GM23338 (cell line): ENCODE measurements at regions not wholly inside any gene's neighbourhood (a gene's known extent, or its start where the extent isn't known, plus 50 kb on each side); places are given as distances from the start of the nearest gene placed in this dataset.

Experiments
- ATAC-seq: fragments of 200-7000 bp; cut with Tn5 transposase; 3 replicates; pipeline ENCODE4 v1.9.1; 2020
- DNase-seq: peaks from one replicate; pipeline ENCODE4 v3.0.0-alpha.2; 2015; ENCODE audit warnings: low spot score
- H2AFZ ChIP-seq: fragments of 200-600 bp; sonication (generic); 2 replicates; pipeline ENCODE4 v1.8.0; 2016; ENCODE audit warnings: antibody characterized with exemption, mild to moderate bottlenecking, moderate library complexity
- H3F3A ChIP-seq: fragments of 200-600 bp; sonication (generic); replicated peaks from 2 replicates; pipeline ENCODE4 v1.8.0; 2017; ENCODE audit warnings: antibody characterized with exemption, mixed run types, low read depth
- H3K27ac ChIP-seq: fragments of 200-600 bp; sonication (generic); 2 replicates; pipeline ENCODE4 v1.6.1; 2016; ENCODE audit warnings: low read depth
- H3K27me3 ChIP-seq: fragments of 200-600 bp; sonication (generic); 2 replicates; pipeline ENCODE4 v1.8.0; 2016; ENCODE audit warnings: mild to moderate bottlenecking, mixed run types, moderate library complexity; ENCODE audit not compliant: insufficient read depth
- H3K36me3 ChIP-seq: fragments of 200-600 bp; sonication (generic); 2 replicates; pipeline ENCODE4 v1.8.0; 2016; ENCODE audit warnings: mild to moderate bottlenecking; ENCODE audit not compliant: insufficient read depth
- H3K4me1 ChIP-seq: fragments of 200-600 bp; sonication (generic); 2 replicates; pipeline ENCODE4 v1.8.0; 2016; ENCODE audit warnings: mild to moderate bottlenecking, moderate library complexity; ENCODE audit not compliant: insufficient read depth
- H3K4me2 ChIP-seq: fragments of 200-600 bp; sonication (generic); 2 replicates; pipeline ENCODE4 v1.7.1; 2017; ENCODE audit warnings: mixed run types
- H3K4me3 ChIP-seq: fragments of 200-600 bp; sonication (generic); 2 replicates; pipeline ENCODE4 v1.6.1; 2016; ENCODE audit warnings: mixed run types
- H3K79me2 ChIP-seq: fragments of 200-600 bp; sonication (generic); replicated peaks from 2 replicates; pipeline ENCODE4 v1.8.0; 2017; ENCODE audit warnings: mild to moderate bottlenecking; ENCODE audit not compliant: insufficient read depth
- H3K9me2 ChIP-seq: fragments of 200-600 bp; sonication (generic); 2 replicates; pipeline ENCODE4 v1.8.0; 2017; ENCODE audit not compliant: insufficient read depth
- H4K20me1 ChIP-seq: fragments of 200-600 bp; sonication (generic); replicated peaks from 2 replicates; pipeline ENCODE4 v1.8.0; 2017; ENCODE audit warnings: mild to moderate bottlenecking; ENCODE audit not compliant: insufficient read depth
- H3K27ac Mint-ChIP-seq: 2 replicates; pipeline ENCODE4 v1.8.0; 2020; ENCODE audit warnings: inconsistent platforms, mild to moderate bottlenecking, moderate library complexity, mixed read lengths
- H3K27me3 Mint-ChIP-seq: 3 replicates; pipeline ENCODE4 v1.8.0; 2022; ENCODE audit warnings: low read depth, mild to moderate bottlenecking, moderate library complexity, mixed read lengths, inconsistent platforms; ENCODE audit not compliant: insufficient read depth, poor library complexity
- H3K36me3 Mint-ChIP-seq: 3 replicates; pipeline ENCODE4 v1.8.0; 2021; ENCODE audit warnings: low read depth, mild to moderate bottlenecking, inconsistent platforms, moderate library complexity, mixed read lengths
- H3K4me1 Mint-ChIP-seq: 3 replicates; pipeline ENCODE4 v1.8.0; 2020; ENCODE audit warnings: mild to moderate bottlenecking, inconsistent platforms, mixed read lengths
- H3K4me3 Mint-ChIP-seq: 3 replicates; pipeline ENCODE4 v1.8.0; 2021; ENCODE audit warnings: moderate library complexity, mild to moderate bottlenecking, inconsistent platforms, mixed read lengths
- H3K9me3 Mint-ChIP-seq: 3 replicates; pipeline ENCODE4 v1.8.0; 2020; ENCODE audit warnings: moderate library complexity, mild to moderate bottlenecking, inconsistent platforms, mixed read lengths
- CREB1 ChIP-seq: fragments of 250-450 bp; sonication (Bioruptor Pico); IDR thresholded peaks from 2 replicates; pipeline ENCODE4 v1.5.0; 2020; ENCODE audit warnings: low read depth, mild to moderate bottlenecking, moderate library complexity
- EZH2 ChIP-seq: fragments of 200-600 bp; sonication (generic); IDR thresholded peaks from one replicate; pipeline ENCODE4 v1.8.0; 2017; ENCODE audit warnings: antibody characterized with exemption, mild to moderate bottlenecking, low read depth; ENCODE audit not compliant: unreplicated experiment
- EZH2phosphoT487 ChIP-seq: fragments of 200-600 bp; sonication (generic); IDR thresholded peaks from one replicate; pipeline ENCODE4 v1.8.1; 2018; ENCODE audit warnings: antibody characterized with exemption; ENCODE audit not compliant: unreplicated experiment
- JUNB ChIP-seq: IDR thresholded peaks from one replicate; pipeline ENCODE4 v1.6.1; 2016; ENCODE audit warnings: antibody characterized with exemption; ENCODE audit not compliant: unreplicated experiment
- POLR2AphosphoS5 ChIP-seq: IDR thresholded peaks from 2 replicates; pipeline ENCODE4 v1.6.1; 2016; ENCODE audit warnings: antibody characterized with exemption, low read depth
- STAT1 ChIP-seq: IDR thresholded peaks from one replicate; pipeline ENCODE4 v1.6.1; 2016; ENCODE audit warnings: antibody characterized with exemption; ENCODE audit not compliant: unreplicated experiment
- ZNF114 ChIP-seq: fragments of 250-450 bp; sonication (Bioruptor Pico); IDR thresholded peaks from 2 replicates; pipeline ENCODE4 v1.5.0; 2020; ENCODE audit warnings: mild to moderate bottlenecking, moderate library complexity
- TF ChIP-seq, protein P1 (sequence below): fragments of 250-450 bp; sonication (Bioruptor Pico); IDR thresholded peaks from 2 replicates; pipeline ENCODE4 v1.5.0; 2020; ENCODE audit warnings: mild to moderate bottlenecking, moderate library complexity

DNA sequence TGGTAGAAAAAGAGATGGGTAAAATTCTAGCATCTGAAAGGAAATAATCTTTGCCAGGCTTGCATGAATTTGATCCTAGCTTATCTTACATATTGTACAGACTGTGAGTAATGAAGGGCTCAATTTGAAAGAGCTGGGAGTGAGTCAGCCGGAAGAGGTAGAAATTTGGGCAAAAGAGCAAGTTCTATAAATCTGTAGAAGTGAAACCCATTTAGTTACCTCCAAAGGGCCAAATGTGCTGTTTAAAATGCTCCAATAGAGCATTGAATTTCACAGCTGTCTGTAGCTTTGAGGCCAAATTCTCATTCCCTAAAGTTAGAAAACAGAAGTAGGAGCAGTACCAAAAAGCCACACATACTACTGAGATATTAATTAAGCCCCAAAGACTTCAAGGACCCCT is 466.1 kb downstream of the BTBD3 start (continued):
- TF ChIP-seq, protein P1, sequence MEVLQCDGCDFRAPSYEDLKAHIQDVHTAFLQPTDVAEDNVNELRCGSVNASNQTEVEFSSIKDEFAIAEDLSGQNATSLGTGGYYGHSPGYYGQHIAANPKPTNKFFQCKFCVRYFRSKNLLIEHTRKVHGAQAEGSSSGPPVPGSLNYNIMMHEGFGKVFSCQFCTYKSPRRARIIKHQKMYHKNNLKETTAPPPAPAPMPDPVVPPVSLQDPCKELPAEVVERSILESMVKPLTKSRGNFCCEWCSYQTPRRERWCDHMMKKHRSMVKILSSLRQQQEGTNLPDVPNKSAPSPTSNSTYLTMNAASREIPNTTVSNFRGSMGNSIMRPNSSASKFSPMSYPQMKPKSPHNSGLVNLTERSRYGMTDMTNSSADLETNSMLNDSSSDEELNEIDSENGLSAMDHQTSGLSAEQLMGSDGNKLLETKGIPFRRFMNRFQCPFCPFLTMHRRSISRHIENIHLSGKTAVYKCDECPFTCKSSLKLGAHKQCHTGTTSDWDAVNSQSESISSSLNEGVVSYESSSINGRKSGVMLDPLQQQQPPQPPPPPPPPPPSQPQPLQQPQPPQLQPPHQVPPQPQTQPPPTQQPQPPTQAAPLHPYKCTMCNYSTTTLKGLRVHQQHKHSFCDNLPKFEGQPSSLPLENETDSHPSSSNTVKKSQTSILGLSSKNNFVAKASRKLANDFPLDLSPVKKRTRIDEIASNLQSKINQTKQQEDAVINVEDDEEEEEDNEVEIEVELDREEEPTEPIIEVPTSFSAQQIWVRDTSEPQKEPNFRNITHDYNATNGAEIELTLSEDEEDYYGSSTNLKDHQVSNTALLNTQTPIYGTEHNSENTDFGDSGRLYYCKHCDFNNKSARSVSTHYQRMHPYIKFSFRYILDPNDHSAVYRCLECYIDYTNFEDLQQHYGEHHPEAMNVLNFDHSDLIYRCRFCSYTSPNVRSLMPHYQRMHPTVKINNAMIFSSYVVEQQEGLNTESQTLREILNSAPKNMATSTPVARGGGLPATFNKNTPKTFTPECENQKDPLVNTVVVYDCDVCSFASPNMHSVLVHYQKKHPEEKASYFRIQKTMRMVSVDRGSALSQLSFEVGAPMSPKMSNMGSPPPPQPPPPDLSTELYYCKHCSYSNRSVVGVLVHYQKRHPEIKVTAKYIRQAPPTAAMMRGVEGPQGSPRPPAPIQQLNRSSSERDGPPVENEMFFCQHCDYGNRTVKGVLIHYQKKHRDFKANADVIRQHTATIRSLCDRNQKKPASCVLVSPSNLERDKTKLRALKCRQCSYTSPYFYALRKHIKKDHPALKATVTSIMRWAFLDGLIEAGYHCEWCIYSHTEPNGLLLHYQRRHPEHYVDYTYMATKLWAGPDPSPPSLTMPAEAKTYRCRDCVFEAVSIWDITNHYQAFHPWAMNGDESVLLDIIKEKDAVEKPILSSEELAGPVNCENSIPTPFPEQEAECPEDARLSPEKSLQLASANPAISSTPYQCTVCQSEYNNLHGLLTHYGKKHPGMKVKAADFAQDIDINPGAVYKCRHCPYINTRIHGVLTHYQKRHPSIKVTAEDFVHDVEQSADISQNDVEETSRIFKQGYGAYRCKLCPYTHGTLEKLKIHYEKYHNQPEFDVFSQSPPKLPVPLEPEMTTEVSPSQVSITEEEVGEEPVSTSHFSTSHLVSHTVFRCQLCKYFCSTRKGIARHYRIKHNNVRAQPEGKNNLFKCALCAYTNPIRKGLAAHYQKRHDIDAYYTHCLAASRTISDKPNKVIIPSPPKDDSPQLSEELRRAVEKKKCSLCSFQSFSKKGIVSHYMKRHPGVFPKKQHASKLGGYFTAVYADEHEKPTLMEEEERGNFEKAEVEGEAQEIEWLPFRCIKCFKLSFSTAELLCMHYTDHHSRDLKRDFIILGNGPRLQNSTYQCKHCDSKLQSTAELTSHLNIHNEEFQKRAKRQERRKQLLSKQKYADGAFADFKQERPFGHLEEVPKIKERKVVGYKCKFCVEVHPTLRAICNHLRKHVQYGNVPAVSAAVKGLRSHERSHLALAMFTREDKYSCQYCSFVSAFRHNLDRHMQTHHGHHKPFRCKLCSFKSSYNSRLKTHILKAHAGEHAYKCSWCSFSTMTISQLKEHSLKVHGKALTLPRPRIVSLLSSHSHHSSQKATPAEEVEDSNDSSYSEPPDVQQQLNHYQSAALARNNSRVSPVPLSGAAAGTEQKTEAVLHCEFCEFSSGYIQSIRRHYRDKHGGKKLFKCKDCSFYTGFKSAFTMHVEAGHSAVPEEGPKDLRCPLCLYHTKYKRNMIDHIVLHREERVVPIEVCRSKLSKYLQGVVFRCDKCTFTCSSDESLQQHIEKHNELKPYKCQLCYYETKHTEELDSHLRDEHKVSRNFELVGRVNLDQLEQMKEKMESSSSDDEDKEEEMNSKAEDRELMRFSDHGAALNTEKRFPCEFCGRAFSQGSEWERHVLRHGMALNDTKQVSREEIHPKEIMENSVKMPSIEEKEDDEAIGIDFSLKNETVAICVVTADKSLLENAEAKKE (CRISPR knock-in tag): no peak
- TF ChIP-seq POLR2AphosphoS5: no peak
- no peak for TF ChIP-seq JUNB
- no peak for TF ChIP-seq STAT1
- TF ChIP-seq CREB1 (CRISPR knock-in tag): no peak
- no peak for TF ChIP-seq EZH2
- no peak for TF ChIP-seq EZH2phosphoT487

DNA sequence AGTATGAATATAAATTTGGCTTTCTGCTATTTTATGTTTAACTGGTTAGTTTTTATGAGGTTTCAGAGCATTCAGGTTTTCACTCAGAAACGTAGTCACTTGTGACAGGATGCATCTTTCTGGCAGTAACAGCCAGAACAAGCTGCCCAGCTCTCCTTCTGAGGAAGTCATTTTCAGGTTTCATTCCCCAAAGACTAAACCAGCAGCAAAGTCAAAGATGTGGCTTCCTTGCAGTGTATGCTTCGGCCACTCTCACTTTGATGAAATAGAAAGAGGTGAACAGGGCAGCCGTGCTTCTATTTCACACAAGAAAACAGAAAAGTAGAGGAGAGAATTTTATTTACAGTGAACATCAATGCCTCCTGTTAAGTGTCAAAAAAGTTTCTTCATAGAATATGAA is 469.1 kb downstream of the BTBD3 start:
- H3K9me2 ChIP-seq: peaks cover 11% of the 10 kb centered on the region; the same call in 1 of the 2 replicates

More for the DNA sequence above, 469.1 kb downstream of the BTBD3 start:
- no peak overlapping the region for H3K4me3 Mint-ChIP-seq
- Histone ChIP-seq H4K20me1 (no peaks in the 10 kb centered on the region), H3K4me3 (no peak overlapping the region), H3K4me1 (no peaks in the 10 kb centered on the region), H2AFZ (no peak overlapping the region), H3K79me2 (no peaks in the 10 kb centered on the region), H3K27me3 (no peaks in the 10 kb centered on the region), H3K4me2 (no peak overlapping the region), H3F3A (no peaks in the 10 kb centered on the region), H3K36me3 (no peaks in the 10 kb centered on the region), H3K27ac (no peak overlapping the region)
- no peaks in the 10 kb centered on the region; the same call in 2 of the 3 replicates for H3K4me1 Mint-ChIP-seq
- TF ChIP-seq, protein P1 (CRISPR knock-in tag): no peak
- TF ChIP-seq ZNF114 (CRISPR knock-in tag): no peak
- H3K36me3 Mint-ChIP-seq: no peaks in the 10 kb centered on the region
- no peak overlapping the region for H3K27ac Mint-ChIP-seq
- ATAC-seq (no peak), DNase-seq (no peak)
- no peaks in the 10 kb centered on the region for H3K27me3 Mint-ChIP-seq
- no peaks in the 10 kb centered on the region for H3K9me3 Mint-ChIP-seq
